Gastroesophageal sphincter (tissue), 4 donors: ENCODE measurements at regions not wholly inside any gene's neighbourhood (a gene's known extent, or its start where the extent isn't known, plus 50 kb on each side); places are given as distances from the start of the nearest gene placed in this dataset.
"Not testable (repeated sequence)": the region's sequence is repeated elsewhere in the genome, so short reads cannot be mapped to it uniquely, and the experiment has no call there.

Experiments
- ATAC-seq: fragments of 150-250 bp; one replicate; pipeline ENCODE4 v1.9.1; 2016; ENCODE audit warnings: mild to moderate bottlenecking, moderate library complexity
- H3K27ac ChIP-seq, 4 donors: fragments of 200-600 bp; sonication (generic) in 3 of 4; 1 replicate in 3 of 4; 2 replicates in 1 of 4; pipeline ENCODE4 v1.5.1; 2016 to 2019
- H3K27me3 ChIP-seq: fragments of 200-600 bp; sonication (generic); one replicate; pipeline ENCODE4 v1.5.1; 2019
- H3K36me3 ChIP-seq, 2 donors: fragments of 200-600 bp; sonication (generic); one replicate each; pipeline ENCODE4 v1.5.1; 2019; ENCODE audit warnings: control low read depth in 1 of 2
- H3K4me1 ChIP-seq, 3 donors: fragments of 200-600 bp; sonication (generic); 1 replicate in 2 of 3; 2 replicates in 1 of 3; pipeline ENCODE4 v1.5.1; 2016 to 2019; ENCODE audit warnings: control low read depth in 2 of 3
- H3K4me3 ChIP-seq, 2 donors: fragments of 200-600 bp; sonication (generic); one replicate each; pipeline ENCODE4 v1.5.1; 2019; ENCODE audit warnings: mild to moderate bottlenecking in 1 of 2, moderate library complexity in 1 of 2
- H3K9me3 ChIP-seq, 3 donors: fragments of 200-600 bp; sonication (generic); one replicate each; pipeline ENCODE4 v1.5.1; 2017 to 2019; ENCODE audit warnings: control low read depth in 2 of 3
- CTCF ChIP-seq, 4 experiments: fragments of 200-600 bp in 2 of 4; fragments of 450-650 bp in 2 of 4; sonication (generic) in 1 of 4; IDR thresholded peaks; one replicate each; pipeline ENCODE4 v1.5.1; 2017 to 2019; ENCODE audit warnings: antibody characterized with exemption in 4 of 4, mild to moderate bottlenecking in 2 of 4, moderate library complexity in 2 of 4
- EP300 ChIP-seq: sonication (generic); formaldehyde crosslinking; IDR thresholded peaks from one replicate; pipeline ENCODE4 v1.6.1; 2017; ENCODE audit warnings: antibody characterized with exemption, mild to moderate bottlenecking
- POLR2A ChIP-seq, 2 donors: fragments of 450-650 bp; IDR thresholded peaks; one replicate each; pipeline ENCODE4 v1.6.1; 2017; ENCODE audit warnings: antibody characterized with exemption in 2 of 2, mild to moderate bottlenecking in 2 of 2, moderate library complexity in 1 of 2
- POLR2AphosphoS5 ChIP-seq: sonication (generic); formaldehyde crosslinking; IDR thresholded peaks from one replicate; pipeline ENCODE4 v1.6.1; 2017; ENCODE audit warnings: antibody characterized with exemption
- WGBS, 2 donors: methylation state at CpG; one replicate each; pipeline ENCODE4 v1.1.5; 2018; ENCODE audit warnings: low coverage in 1 of 2; 5-methylcytosine and 5-hydroxymethylcytosine counted together

GRCh38 chr3:104349836-104350235 is 1016.9 kb upstream of the ALCAM start:
- H3K27me3 ChIP-seq: no peaks in the 10 kb centered on the region
- TF ChIP-seq CTCF (IDR thresholded peaks at IDR 0.05): no peak
- TF ChIP-seq EP300: no peak
- no peak for TF ChIP-seq POLR2AphosphoS5
- no peak for TF ChIP-seq POLR2A (IDR thresholded peaks at IDR 0.05)
- H3K4me1 ChIP-seq: no peaks in the 10 kb centered on the region
- no peaks in the 10 kb centered on the region for H3K36me3 ChIP-seq
- H3K4me3 ChIP-seq: no peak overlapping the region
- no peak overlapping the region for H3K27ac ChIP-seq
- no peaks in the 10 kb centered on the region for H3K9me3 ChIP-seq
- no peak for ATAC-seq
- WGBS, 2 donors: 60 to 96% methylated on average over 1 of the region's 1 CpG

- H3K4me3 ChIP-seq: no peak overlapping the region
- H3K36me3 ChIP-seq: no peaks in the 10 kb centered on the region
- H3K27me3 ChIP-seq: no peaks in the 10 kb centered on the region
- no peak for ATAC-seq
- H3K9me3 ChIP-seq: no peaks in the 10 kb centered on the region
- no peak overlapping the region for H3K27ac ChIP-seq
- TF ChIP-seq POLR2A (IDR thresholded peaks at IDR 0.05): no peak
- TF ChIP-seq EP300: no peak
- TF ChIP-seq CTCF (IDR thresholded peaks at IDR 0.05): no peak
- TF ChIP-seq POLR2AphosphoS5: no peak
- no peaks in the 10 kb centered on the region for H3K4me1 ChIP-seq
Observed at GRCh38 chr3:104353951-104354350, 1012.8 kb upstream of the ALCAM start.

GRCh38 chr3:104359546-104359945 is 1007.2 kb upstream of the ALCAM start:
- Histone ChIP-seq H3K4me3 (no peak overlapping the region), H3K27me3 (no peaks in the 10 kb centered on the region), H3K27ac (no peak overlapping the region), H3K9me3 (no peaks in the 10 kb centered on the region), H3K36me3 (no peaks in the 10 kb centered on the region), H3K4me1 (no peaks in the 10 kb centered on the region)
- no peak for ATAC-seq
- no peak for TF ChIP-seq CTCF (IDR thresholded peaks at IDR 0.05)
- TF ChIP-seq POLR2AphosphoS5: no peak
- TF ChIP-seq EP300: no peak
- no peak for TF ChIP-seq POLR2A (IDR thresholded peaks at IDR 0.05)
- 43 to 61% methylated on average over 4 of the region's 4 CpGs for WGBS, 2 donors

GRCh38 chr3:104360038-104360437 is 1006.7 kb upstream of the ALCAM start:
- Histone ChIP-seq H3K27me3 (no peaks in the 10 kb centered on the region), H3K4me1 (no peaks in the 10 kb centered on the region), H3K27ac (no peak overlapping the region), H3K36me3 (no peaks in the 10 kb centered on the region), H3K9me3 (no peaks in the 10 kb centered on the region), H3K4me3 (no peak overlapping the region)
- TF ChIP-seq EP300: no peak
- TF ChIP-seq CTCF (IDR thresholded peaks at IDR 0.05): no peak
- TF ChIP-seq POLR2AphosphoS5: no peak
- no peak for TF ChIP-seq POLR2A (IDR thresholded peaks at IDR 0.05)
- no peak for ATAC-seq

GRCh38 chr3:104361748-104362147 is 1005.0 kb upstream of the ALCAM start:
- WGBS, 2 donors: 92 to 94% methylated on average over 6 to 8 of the region's 8 CpGs
- ATAC-seq, H3K4me3 ChIP-seq: not testable (repeated sequence)

GRCh38 chr3:104362319-104362718 is 1004.4 kb upstream of the ALCAM start:
- ATAC-seq: no peak
- TF ChIP-seq CTCF (IDR thresholded peaks at IDR 0.05) (no peak), POLR2A (IDR thresholded peaks at IDR 0.05) (no peak), POLR2AphosphoS5 (no peak), EP300 (no peak)

More at GRCh38 chr3:104361748-104362147, 1005.0 kb upstream of the ALCAM start:
- not testable (repeated sequence) for H3K27me3 ChIP-seq, H3K4me1 ChIP-seq, H3K9me3 ChIP-seq, H3K36me3 ChIP-seq, H3K27ac ChIP-seq

More at GRCh38 chr3:104362319-104362718, 1004.4 kb upstream of the ALCAM start:
- H3K36me3 ChIP-seq: no peaks in the 10 kb centered on the region
- WGBS, 2 donors: 90 to 92% methylated on average over 5 to 6 of the region's 6 CpGs
- H3K4me3 ChIP-seq: no peak overlapping the region
- H3K27ac ChIP-seq: no peak overlapping the region
- H3K9me3 ChIP-seq: no peaks in the 10 kb centered on the region
- no peaks in the 10 kb centered on the region for H3K27me3 ChIP-seq
- no peaks in the 10 kb centered on the region for H3K4me1 ChIP-seq
